NCI-H1930 (cell line): ENCODE measurements at regions not wholly inside any gene's neighbourhood (a gene's known extent, or its start where the extent isn't known, plus 50 kb on each side); places are given as distances from the start of the nearest gene placed in this dataset.
"Not testable (repeated sequence)": the region's sequence is repeated elsewhere in the genome, so short reads cannot be mapped to it uniquely, and the experiment has no call there.

Experiments
- DNase-seq, 2 experiments: peaks; one replicate each; lab custom pipeline; 2025; lab: John Stamatoyannopoulos, UW

- no peak for DNase-seq
Observed at GRCh38 chr15:96470681-96471310, 140.3 kb downstream of the NR2F2 start.

- DNase-seq = no peak
Observed at GRCh38 chr15:96472681-96473080, 142.2 kb downstream of the NR2F2 start.

- no peak for DNase-seq
Observed at GRCh38 chr15:96473556-96473955, 143.1 kb downstream of the NR2F2 start.

GRCh38 chr15:96474231-96474664, 143.7 kb downstream of the NR2F2 start:
- DNase-seq = no peak

GRCh38 chr15:96477227-96477626, 146.7 kb downstream of the NR2F2 start:
- no peak for DNase-seq

- DNase-seq = not testable (repeated sequence)
Observed at GRCh38 chr15:96484412-96484811, 153.9 kb downstream of the NR2F2 start.

GRCh38 chr15:96484830-96485229, 154.3 kb downstream of the NR2F2 start:
- no peak for DNase-seq

GRCh38 chr15:96487245-96487644, 156.7 kb downstream of the NR2F2 start:
- DNase-seq = no peak

GRCh38 chr15:96491066-96491699, 160.7 kb downstream of the NR2F2 start:
- DNase-seq = not testable (repeated sequence)

- DNase-seq = not testable (repeated sequence)
Observed at GRCh38 chr15:96491700-96492644, 161.5 kb downstream of the NR2F2 start.

- no peak for DNase-seq
Observed at GRCh38 chr15:96494505-96494904, 164.0 kb downstream of the NR2F2 start.

GRCh38 chr15:96495386-96495785, 164.9 kb downstream of the NR2F2 start:
- no peak for DNase-seq

- DNase-seq = no peak
Observed at GRCh38 chr15:96497951-96498350, 167.5 kb downstream of the NR2F2 start.

- no peak for DNase-seq
Observed at GRCh38 chr15:96500508-96500907, 170.0 kb downstream of the NR2F2 start.

GRCh38 chr15:96501362-96501761, 170.9 kb downstream of the NR2F2 start:
- DNase-seq = no peak

GRCh38 chr15:96502196-96502595, 171.7 kb downstream of the NR2F2 start:
- DNase-seq = no peak

GRCh38 chr15:96503276-96503675, 172.8 kb downstream of the NR2F2 start:
- no peak for DNase-seq

- no peak for DNase-seq
Observed at GRCh38 chr15:96504371-96504770, 173.9 kb downstream of the NR2F2 start.

GRCh38 chr15:96505014-96505413, 174.5 kb downstream of the NR2F2 start:
- DNase-seq = no peak

GRCh38 chr15:96514607-96515285, 184.2 kb downstream of the NR2F2 start:
- no peak for DNase-seq

- DNase-seq = no peak
Observed at GRCh38 chr15:96515371-96515770, 184.9 kb downstream of the NR2F2 start.

- no peak for DNase-seq
Observed at GRCh38 chr15:96521386-96521785, 190.9 kb downstream of the NR2F2 start.
